Suppressor macrophage (primary cell): ENCODE measurements at regions not wholly inside any gene's neighbourhood (a gene's known extent, or its start where the extent isn't known, plus 50 kb on each side); places are given as distances from the start of the nearest gene placed in this dataset.
A peak's percentile ranks its signal among the peaks of the same experiment; 100 is the strongest.

Experiments
- DNase-seq, 4 experiments: peaks; one replicate each; pipeline ENCODE4 v3.0.0-alpha.2; 2020 to 2022

GRCh38 chr15:88378188-88378637 lies 89.0 kb downstream of the MRPL46 start:
- DNase-seq = no peak

- DNase-seq = no peak
Observed at GRCh38 chr15:88377509-88377908, 89.7 kb downstream of the MRPL46 start.

- no peak for DNase-seq
Observed at GRCh38 chr15:88376574-88377174, 90.5 kb downstream of the MRPL46 start.

GRCh38 chr15:88375234-88375927 lies 91.8 kb downstream of the MRPL46 start:
- peak in 2 of 4 experiments; percentile 11 for DNase-seq

GRCh38 chr15:88365124-88365523 lies 102.1 kb downstream of the MRPL46 start:
- no peak for DNase-seq

GRCh38 chr15:88348579-88349230 lies 92.2 kb upstream of the NTRK3 start:
- DNase-seq = no peak

GRCh38 chr15:88345962-88346361 lies 89.4 kb upstream of the NTRK3 start:
- no peak for DNase-seq

- DNase-seq = no peak
Observed at GRCh38 chr15:88344786-88345185, 88.2 kb upstream of the NTRK3 start.

GRCh38 chr15:88342666-88343065 lies 86.1 kb upstream of the NTRK3 start:
- DNase-seq = no peak

GRCh38 chr15:88341653-88342052 lies 85.1 kb upstream of the NTRK3 start:
- DNase-seq = no peak

GRCh38 chr15:88341006-88341405 lies 84.5 kb upstream of the NTRK3 start:
- no peak for DNase-seq

GRCh38 chr15:88337993-88338392 lies 81.5 kb upstream of the NTRK3 start:
- no peak for DNase-seq

- no peak for DNase-seq
Observed at GRCh38 chr15:88335074-88335473, 78.5 kb upstream of the NTRK3 start.

- DNase-seq = no peak
Observed at GRCh38 chr15:88334436-88334835, 77.9 kb upstream of the NTRK3 start.

GRCh38 chr15:88331291-88331690 lies 74.8 kb upstream of the NTRK3 start:
- DNase-seq = peak; percentile 36 to 57 (median 48)

- DNase-seq = no peak
Observed at GRCh38 chr15:88326924-88327323, 70.4 kb upstream of the NTRK3 start.

GRCh38 chr15:88324741-88325065 lies 68.2 kb upstream of the NTRK3 start:
- DNase-seq = no peak

GRCh38 chr15:88323976-88324740 lies 67.6 kb upstream of the NTRK3 start:
- no peak for DNase-seq

- DNase-seq = no peak
Observed at GRCh38 chr15:88323468-88323867, 66.9 kb upstream of the NTRK3 start.

GRCh38 chr15:88322461-88322860 lies 65.9 kb upstream of the NTRK3 start:
- no peak for DNase-seq

GRCh38 chr15:88321271-88321670 lies 64.7 kb upstream of the NTRK3 start:
- DNase-seq = no peak

- no peak for DNase-seq
Observed at GRCh38 chr15:88316586-88316985, 60.0 kb upstream of the NTRK3 start.

GRCh38 chr15:88315221-88315878 lies 58.8 kb upstream of the NTRK3 start:
- no peak for DNase-seq
